GM20431 (cell line): ENCODE measurements at regions not wholly inside any gene's neighbourhood (a gene's known extent, or its start where the extent isn't known, plus 50 kb on each side); places are given as distances from the start of the nearest gene placed in this dataset.

Experiments used
- in situ Hi-C: fragments of 300-500 bp; cut with MseI, MboI; formaldehyde crosslinking; loops from one replicate; pipeline ENCODE4 v1.15.0; 2020; ENCODE audit warnings: low sequenced_read_pairs; ENCODE audit not compliant: unreplicated experiment

DNA sequence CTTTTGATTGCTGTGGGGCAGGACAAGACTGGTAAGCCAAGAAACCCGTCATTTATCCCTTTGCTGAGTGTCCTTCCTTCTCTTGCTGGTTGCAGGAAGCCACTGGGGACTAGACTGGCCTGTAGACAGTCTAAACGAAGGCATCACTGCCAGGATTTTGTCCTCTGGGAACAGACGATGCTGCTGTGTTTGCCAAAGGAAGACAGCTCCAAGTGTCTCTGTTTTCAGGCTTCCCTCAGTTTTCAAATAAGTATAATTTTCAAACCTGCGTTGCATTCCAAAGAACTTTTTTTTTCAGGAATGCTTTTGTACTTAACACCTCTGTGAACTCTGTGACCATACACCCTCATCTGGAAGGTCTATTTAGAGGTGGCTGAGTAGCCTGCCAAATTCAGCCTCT is 269.4 kb downstream of the HLX start:
- in situ Hi-C loops, result no loop called here

GRCh38 chr1:221149111-221149510 is 269.9 kb downstream of the HLX start:
- in situ Hi-C loops, result no loop called here

DNA sequence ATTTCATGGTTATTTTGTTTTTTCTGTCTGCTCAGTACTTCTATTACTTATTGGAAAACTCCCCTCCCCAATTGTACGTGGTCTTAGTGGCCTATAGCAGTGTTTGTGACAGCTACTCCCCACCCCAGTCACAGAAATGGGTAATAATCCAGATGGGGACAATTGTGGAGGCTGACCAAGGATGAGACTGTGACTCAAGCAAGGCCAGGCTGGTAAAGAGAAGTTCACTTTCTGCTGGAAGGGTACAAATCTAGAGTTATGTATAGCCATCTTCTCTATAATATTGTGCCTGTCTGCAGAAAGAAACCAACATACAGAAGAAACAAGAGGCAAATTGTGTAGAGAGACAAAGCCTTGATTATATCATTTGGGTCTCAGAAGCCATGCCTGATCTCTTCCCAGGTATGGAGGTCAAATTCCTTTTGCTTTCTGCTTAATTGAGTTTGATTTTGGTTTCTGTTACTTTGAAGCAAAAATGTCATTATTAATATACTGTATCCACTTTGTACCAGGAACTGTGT is 270.4 kb downstream of the HLX start:
- in situ Hi-C loops, result no loop called here

- in situ Hi-C loops, result no loop called here
Observed at GRCh38 chr1:221150996-221151395, 271.8 kb downstream of the HLX start.

DNA sequence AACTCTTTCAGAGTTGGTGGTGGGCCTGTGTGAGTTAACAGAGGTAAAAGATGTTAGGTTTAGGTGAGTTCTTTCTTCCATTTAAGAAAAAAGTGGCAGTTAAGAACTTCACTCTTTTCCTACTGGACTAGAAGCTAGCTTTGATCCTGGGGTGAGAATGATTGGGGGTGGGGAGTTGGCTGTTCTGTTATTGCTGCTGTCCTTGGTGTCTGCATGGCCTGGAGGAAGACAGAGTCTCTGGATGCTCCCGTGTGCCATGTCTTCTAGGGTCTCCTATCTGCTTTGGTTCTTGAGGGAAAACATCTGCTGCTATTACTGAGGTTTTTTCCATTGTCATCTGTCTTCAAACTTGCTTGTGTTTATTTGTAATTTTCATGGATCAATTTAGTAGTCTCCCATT is 275.7 kb downstream of the HLX start:
- in situ Hi-C loops, result no loop called here

- in situ Hi-C loops, result no loop called here
Observed at GRCh38 chr1:221157026-221157761, 278.0 kb downstream of the HLX start.

GRCh38 chr1:221159608-221160007 is 280.4 kb downstream of the HLX start:
- in situ Hi-C loops, result no loop called here

GRCh38 chr1:221161571-221162041 is 282.4 kb downstream of the HLX start:
- in situ Hi-C loops, result no loop called here

- in situ Hi-C loops, result no loop called here
Observed at GRCh38 chr1:221162352-221162751, 283.1 kb downstream of the HLX start.

DNA sequence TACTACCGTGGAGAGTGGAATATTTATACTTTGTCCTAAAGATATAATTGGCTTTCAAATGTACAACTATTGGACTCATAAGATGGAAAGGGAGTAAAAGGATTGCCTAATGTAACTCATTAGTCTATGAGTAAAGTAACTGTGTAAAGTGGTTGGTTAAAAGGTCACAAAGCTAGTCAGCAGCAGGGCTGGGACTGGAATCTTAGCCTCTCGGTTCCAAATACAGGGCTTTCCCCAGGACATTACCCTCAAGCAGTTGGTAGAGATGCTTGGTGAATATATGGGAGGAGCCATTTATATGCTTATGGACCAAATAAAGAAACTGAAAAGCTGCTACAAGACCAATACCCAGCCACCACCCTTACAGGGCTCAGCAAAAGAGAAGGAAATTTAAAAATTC is 283.7 kb downstream of the HLX start:
- in situ Hi-C loops, result no loop called here

GRCh38 chr1:221164029-221164428 is 284.8 kb downstream of the HLX start:
- in situ Hi-C loops, result no loop called here

DNA sequence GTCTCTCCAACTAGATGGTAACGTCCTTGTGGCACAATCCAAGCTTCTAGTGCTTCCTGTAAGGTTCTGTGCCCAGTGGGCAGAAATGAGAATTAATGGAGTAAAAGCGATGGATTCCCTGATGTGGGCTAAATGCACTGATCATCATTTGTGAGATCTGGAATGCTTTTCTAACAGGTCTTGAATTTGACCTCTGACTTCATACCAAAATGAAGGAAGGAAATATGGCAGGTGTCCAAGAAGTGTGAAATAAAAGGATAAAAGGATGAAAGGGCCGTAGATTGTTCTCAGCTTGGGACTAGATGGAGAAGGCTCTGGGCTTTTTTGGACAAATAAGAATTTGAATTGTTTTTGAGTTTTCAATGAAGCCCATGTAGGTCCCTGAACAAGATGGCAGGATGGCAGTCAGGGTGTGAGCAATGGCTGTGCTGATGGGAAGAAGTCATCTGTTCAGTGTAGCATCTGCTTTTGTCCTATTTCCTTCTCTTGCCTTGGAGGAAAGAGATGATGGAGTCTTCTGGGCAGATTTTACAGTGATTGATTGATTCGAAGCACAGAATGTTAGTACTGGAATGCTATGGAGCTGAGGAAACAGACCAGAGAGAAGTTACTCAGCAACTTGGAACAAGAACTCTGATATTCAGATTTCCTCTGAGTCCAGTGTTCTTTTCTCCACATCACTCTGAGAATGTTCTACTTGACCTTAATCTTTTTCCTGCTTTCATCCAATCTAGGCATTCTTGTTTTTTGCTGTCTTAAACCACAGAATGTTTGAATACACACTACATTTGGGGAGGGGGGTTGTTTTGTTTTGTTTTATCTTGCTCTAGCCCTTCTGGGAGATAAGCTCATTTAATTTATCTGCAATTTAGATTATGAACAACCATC is 286.0 kb downstream of the HLX start:
- in situ Hi-C loops, result no loop called here

GRCh38 chr1:221165839-221166500 is 286.7 kb downstream of the HLX start:
- in situ Hi-C loops, result no loop called here

DNA sequence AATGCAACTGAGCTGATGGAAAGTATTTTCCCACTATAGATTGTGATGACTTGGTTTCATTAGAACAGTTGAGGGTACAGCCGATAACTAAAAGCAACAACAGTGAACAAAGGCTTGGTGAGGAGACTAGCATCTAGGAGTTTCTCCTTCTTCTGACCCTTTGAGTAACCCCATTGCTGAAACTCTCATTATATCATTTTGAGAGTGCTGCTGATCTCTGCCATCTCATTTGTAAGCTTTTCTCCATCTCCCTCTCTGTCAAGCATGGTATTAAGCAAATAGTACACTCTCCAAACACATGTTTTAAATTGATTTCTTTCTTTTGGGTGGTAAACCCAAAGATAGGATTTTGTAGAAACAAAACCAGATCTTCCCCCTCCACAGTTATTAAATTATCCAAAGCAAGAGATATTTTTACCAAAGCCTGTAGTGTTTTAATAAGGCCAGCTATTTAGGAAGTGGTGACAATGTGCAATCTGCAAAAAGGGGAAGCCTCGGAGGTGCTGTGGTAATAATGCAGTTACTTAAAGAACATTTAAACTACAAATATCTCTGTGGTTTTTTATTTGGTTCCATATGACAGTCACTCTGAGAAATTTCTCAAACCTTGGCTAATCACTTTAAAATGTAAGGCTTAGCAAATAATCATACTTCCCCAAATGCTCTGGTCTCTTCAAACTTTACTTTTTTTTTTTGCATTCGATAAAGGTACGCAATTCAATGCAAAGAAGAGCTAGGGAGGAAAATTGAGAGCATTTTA is 287.5 kb downstream of the HLX start:
- in situ Hi-C loops, result no loop called here

- in situ Hi-C loops, result no loop called here
Observed at GRCh38 chr1:221169447-221169889, 290.2 kb downstream of the HLX start.

GRCh38 chr1:221170171-221170570 is 290.9 kb downstream of the HLX start:
- in situ Hi-C loops, result no loop called here

GRCh38 chr1:221171768-221172167 is 292.5 kb downstream of the HLX start:
- in situ Hi-C loops, result no loop called here

GRCh38 chr1:221172841-221173240 is 293.6 kb downstream of the HLX start:
- in situ Hi-C loops, result no loop called here

DNA sequence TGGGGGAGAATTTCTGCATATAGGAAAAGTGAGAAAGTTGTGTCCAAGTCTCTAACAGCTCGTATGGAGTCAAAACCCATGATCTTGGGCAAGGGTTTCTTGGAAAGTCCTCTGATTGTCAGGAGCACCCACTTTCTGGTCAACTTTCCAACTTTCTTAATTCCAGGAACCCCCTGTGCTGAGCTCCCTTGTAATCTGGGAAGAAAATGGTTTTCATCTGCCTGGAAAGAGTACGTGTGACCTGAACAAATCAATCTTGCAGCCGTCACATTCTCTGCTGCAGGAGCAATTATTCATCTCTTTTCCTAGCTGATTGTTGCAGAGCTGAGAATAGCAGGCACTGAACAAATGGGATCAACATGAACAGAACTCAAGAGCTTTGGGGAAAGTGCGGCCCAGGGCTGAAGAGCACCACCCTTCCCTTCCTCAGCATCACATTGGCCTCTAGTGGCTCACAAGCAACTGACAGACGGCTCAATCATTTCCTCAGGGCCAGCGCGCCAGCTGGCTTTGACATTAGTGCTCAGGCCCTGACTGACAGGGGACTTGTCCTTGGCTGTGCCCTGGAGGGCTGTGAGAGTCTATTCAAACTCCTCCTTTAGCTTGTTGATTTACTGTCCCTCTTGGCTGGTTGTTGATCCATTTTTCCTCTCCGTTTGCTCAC is 295.2 kb downstream of the HLX start:
- in situ Hi-C loops, result no loop called here
